Calu3 (cell line): ENCODE measurements at regions not wholly inside any gene's neighbourhood (a gene's known extent, or its start where the extent isn't known, plus 50 kb on each side); places are given as distances from the start of the nearest gene placed in this dataset.

ENCODE experiments used
- BruUV-seq: library from RNA; stranded (reverse); fragments of 400-500 nt; replicated peaks from 2 replicates; lab custom pipeline; 2021; lab: Mats Ljungman, UMichigan
- CTCF ChIA-PET: fragments of 300-600 bp; sonication (Branson Sonifier 250); formaldehyde crosslinking; loops from one replicate; lab custom pipeline; 2022; ENCODE audit warnings: antibody characterized with exemption; lab: Charles Lee
- DNase-seq: peaks from one replicate; pipeline ENCODE4 v3.0.0; 2022
- H3K27ac Mint-ChIP-seq: one replicate; pipeline ENCODE4 v1.8.0; 2022; ENCODE audit warnings: mixed read lengths; ENCODE audit not compliant: unreplicated experiment
- H3K27me3 Mint-ChIP-seq: one replicate; pipeline ENCODE4 v1.8.0; 2022; ENCODE audit warnings: mixed read lengths; ENCODE audit not compliant: unreplicated experiment
- H3K36me3 Mint-ChIP-seq: one replicate; pipeline ENCODE4 v1.8.0; 2022; ENCODE audit warnings: mild to moderate bottlenecking, moderate library complexity, mixed read lengths; ENCODE audit not compliant: insufficient read depth, unreplicated experiment
- H3K4me1 Mint-ChIP-seq: one replicate; pipeline ENCODE4 v1.8.0; 2022; ENCODE audit warnings: mild to moderate bottlenecking, low read depth, mixed read lengths; ENCODE audit not compliant: unreplicated experiment
- H3K4me3 Mint-ChIP-seq: one replicate; pipeline ENCODE4 v1.8.0; 2022; ENCODE audit warnings: mild to moderate bottlenecking, low read depth, moderate library complexity, mixed read lengths; ENCODE audit not compliant: unreplicated experiment
- H3K9me3 Mint-ChIP-seq: one replicate; pipeline ENCODE4 v1.8.0; 2022; ENCODE audit warnings: low read depth, mixed read lengths; ENCODE audit not compliant: unreplicated experiment
- CTCF ChIP-seq: fragments of 200-600 bp; IDR thresholded peaks from one replicate; pipeline ENCODE4 v1.8.0; 2022; ENCODE audit warnings: antibody characterized with exemption; ENCODE audit not compliant: unreplicated experiment
- intact Hi-C: fragments of 100-400 bp; cut with micrococcal nuclease; formaldehyde crosslinking; loops from one replicate; pipeline ENCODE4 v1.10.0; 2022; ENCODE audit not compliant: unreplicated experiment

- no TSS peak for BruUV-seq
- H3K4me1 Mint-ChIP-seq, result no peaks in the 10 kb centered on the region
- DNase-seq, result no peak
- no peak for TF ChIP-seq CTCF
- H3K36me3 Mint-ChIP-seq, result no peaks in the 10 kb centered on the region
- intact Hi-C loops, result no loop called here
- H3K27ac Mint-ChIP-seq, result no peak overlapping the region
- H3K4me3 Mint-ChIP-seq, result no peak overlapping the region
- H3K9me3 Mint-ChIP-seq, result peaks cover 3% of the 10 kb centered on the region
- CTCF ChIA-PET, result no interaction called here
- H3K27me3 Mint-ChIP-seq, result no peaks in the 10 kb centered on the region
Measured at GRCh38 chrX:95675794-95676193, 1008.8 kb upstream of the DIAPH2 start.

DNA sequence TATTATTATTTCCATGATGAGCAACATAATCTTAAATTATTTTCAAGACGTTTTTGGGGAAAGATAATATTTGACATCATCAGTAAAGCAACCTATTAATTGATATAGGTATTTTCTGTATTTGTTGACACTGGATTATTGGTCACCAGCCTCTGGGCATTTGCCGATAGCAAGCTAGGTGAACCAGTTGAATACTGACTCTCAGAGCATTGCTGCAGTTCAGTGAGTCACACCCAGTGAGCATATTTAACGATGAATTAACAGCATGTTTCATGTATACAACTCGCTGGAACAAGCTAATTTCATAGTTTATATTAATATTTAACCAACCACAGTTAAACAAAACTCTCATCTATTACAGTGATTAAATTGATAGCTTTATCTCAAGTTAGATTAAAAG is 1006.0 kb upstream of the DIAPH2 start:
- H3K9me3 Mint-ChIP-seq, result peaks cover 6% of the 10 kb centered on the region
- CTCF ChIA-PET, result no interaction called here
- H3K27me3 Mint-ChIP-seq, result no peaks in the 10 kb centered on the region
- no peaks in the 10 kb centered on the region for H3K36me3 Mint-ChIP-seq
- intact Hi-C loops, result no loop called here
- DNase-seq, result no peak
- BruUV-seq, result no TSS peak
- H3K4me1 Mint-ChIP-seq, result no peaks in the 10 kb centered on the region
- no peak overlapping the region for H3K27ac Mint-ChIP-seq
- no peak overlapping the region for H3K4me3 Mint-ChIP-seq
- TF ChIP-seq CTCF, result no peak

GRCh38 chrX:95693365-95693764 is 991.3 kb upstream of the DIAPH2 start:
- Mint-ChIP-seq H3K9me3 (peaks cover 2% of the 10 kb centered on the region), H3K4me3 (no peak overlapping the region), H3K27ac (no peak overlapping the region), H3K27me3 (no peaks in the 10 kb centered on the region), H3K4me1 (no peaks in the 10 kb centered on the region), H3K36me3 (no peaks in the 10 kb centered on the region)
- no TSS peak for BruUV-seq
- DNase-seq, result no peak
- intact Hi-C loops, result no loop called here
- CTCF ChIA-PET, result no interaction called here
- TF ChIP-seq CTCF, result no peak

GRCh38 chrX:95703696-95704095 is 980.9 kb upstream of the DIAPH2 start:
- Mint-ChIP-seq H3K36me3 (no peaks in the 10 kb centered on the region), H3K27ac (no peak overlapping the region), H3K27me3 (no peaks in the 10 kb centered on the region), H3K9me3 (peaks cover 13% of the 10 kb centered on the region), H3K4me1 (no peaks in the 10 kb centered on the region), H3K4me3 (no peak overlapping the region)
- CTCF ChIA-PET, result no interaction called here
- TF ChIP-seq CTCF, result no peak
- BruUV-seq, result no TSS peak
- intact Hi-C loops, result no loop called here
- DNase-seq, result no peak
